Stimulated activated CD8-positive, alpha-beta memory T cell treated with anti-CD3 and anti-CD28 coated beads, Interleukin-7, amount 100 ng/mL, for 4 hours (primary cell): ENCODE measurements at regions not wholly inside any gene's neighbourhood (a gene's known extent, or its start where the extent isn't known, plus 50 kb on each side); places are given as distances from the start of the nearest gene placed in this dataset.
"Not testable (repeated sequence)": the region's sequence is repeated elsewhere in the genome, so short reads cannot be mapped to it uniquely, and the experiment has no call there.

ENCODE experiments used
- DNase-seq, 2 donors: peaks; one replicate each; pipeline ENCODE4 v3.0.0-alpha.2; 2020; ENCODE audit warnings: low read depth in 2 of 2

- not testable (repeated sequence) for DNase-seq
Measured at GRCh38 chr22:25417826-25418225, 146.6 kb upstream of the GRK3 start.

GRCh38 chr22:25419247-25420113, 145.0 kb upstream of the GRK3 start:
- no peak for DNase-seq

GRCh38 chr22:25420114-25420441, 144.4 kb upstream of the GRK3 start:
- DNase-seq: not testable (repeated sequence)

- no peak for DNase-seq
Measured at GRCh38 chr22:25420471-25420924, 144.0 kb upstream of the GRK3 start.

- DNase-seq: no peak
Measured at GRCh38 chr22:25420925-25421904, 143.3 kb upstream of the GRK3 start.

- not testable (repeated sequence) for DNase-seq
Measured at GRCh38 chr22:25426530-25427308, 137.8 kb upstream of the GRK3 start.

GRCh38 chr22:25431637-25432342, 132.7 kb upstream of the GRK3 start:
- DNase-seq: not testable (repeated sequence)

GRCh38 chr22:25433381-25433970, 131.0 kb upstream of the GRK3 start:
- DNase-seq: not testable (repeated sequence)

GRCh38 chr22:25437414-25438160, 126.9 kb upstream of the GRK3 start:
- DNase-seq: no peak

GRCh38 chr22:25447067-25447685, 117.3 kb upstream of the GRK3 start:
- no peak for DNase-seq

- peak; percentile 77 to 87 for DNase-seq
Measured at GRCh38 chr22:25447686-25448434, 116.6 kb upstream of the GRK3 start.

- no peak for DNase-seq
Measured at GRCh38 chr22:25448435-25449051, 115.9 kb upstream of the GRK3 start.

- no peak for DNase-seq
Measured at GRCh38 chr22:25449781-25450317, 114.6 kb upstream of the GRK3 start.

GRCh38 chr22:25451480-25452114, 112.9 kb upstream of the GRK3 start:
- DNase-seq: no peak

GRCh38 chr22:25452116-25452700, 112.3 kb upstream of the GRK3 start:
- DNase-seq: no peak

GRCh38 chr22:25453058-25453457, 111.4 kb upstream of the GRK3 start:
- no peak for DNase-seq

- DNase-seq: peak in 1 of 2 donors; percentile 10
Measured at GRCh38 chr22:25453557-25453956, 110.9 kb upstream of the GRK3 start.
